ENCODE measurements at regions not wholly inside any gene's neighbourhood (a gene's known extent, or its start where the extent isn't known, plus 50 kb on each side); places are given as distances from the start of the nearest gene placed in this dataset.

- TF ChIP-seq POLR2AphosphoS5 (IDR thresholded peaks at IDR 0.05) (no peak), CTCF (IDR thresholded peaks at IDR 0.05) (no peak), POLR2A (IDR thresholded peaks at IDR 0.05) (no peak)
Measured at GRCh38 chr2:121039679-121040078, 245.3 kb downstream of the TFCP2L1 start.
